ENCODE measurements at regions not wholly inside any gene's neighbourhood (a gene's known extent, or its start where the extent isn't known, plus 50 kb on each side); places are given as distances from the start of the nearest gene placed in this dataset.

DNA sequence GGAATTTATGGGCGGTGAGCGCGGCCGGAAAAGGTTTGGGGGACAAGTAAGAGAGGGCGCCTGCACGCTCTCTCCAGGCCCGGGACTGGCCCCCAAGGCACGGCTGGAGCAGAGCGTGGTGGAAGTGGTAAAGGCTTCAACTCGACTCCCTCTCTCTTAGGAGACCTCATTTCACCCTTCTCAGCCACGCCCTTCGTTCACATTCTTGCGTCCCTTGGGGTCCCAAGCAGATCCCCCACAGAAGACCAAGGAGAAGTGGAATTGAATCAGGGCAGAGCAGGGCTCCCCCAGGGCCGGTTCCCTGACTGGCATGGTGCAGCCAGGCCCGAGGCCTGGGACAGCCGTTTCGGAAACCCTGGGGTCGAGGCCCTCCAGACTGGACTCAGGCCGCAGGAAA is 75.4 kb upstream of the POLG start:
- Histone ChIP-seq H3K4me3 (replicated peaks; ENCODE audit: insufficient read depth, low read length) (no peak overlapping the region), H3K27me3 (ENCODE audit: insufficient read depth, poor library complexity, severe bottlenecking) (peaks cover 94% of the 10 kb centered on the region), H3K27ac (replicated peaks) (no peak overlapping the region)
- no peak for DNase-seq (ENCODE audit: low read depth in 1 of 2, low spot score in 1 of 2)
- TF ChIP-seq CTCF (IDR thresholded peaks at IDR 0.05; ENCODE audit: insufficient read depth, low read length) (no peak), GABPA (IDR thresholded peaks at IDR 0.05; ENCODE audit: low read depth) (no peak), REST (IDR thresholded peaks at IDR 0.05; ENCODE audit: insufficient replicate concordance, low read depth) (no peak), SPI1 (IDR thresholded peaks at IDR 0.05; ENCODE audit: borderline replicate concordance, low read depth) (no peak), POLR2AphosphoS5 (IDR thresholded peaks at IDR 0.05; ENCODE audit: low read depth) (no peak)

- Histone ChIP-seq H3K4me3 (replicated peaks; ENCODE audit: insufficient read depth, low read length) (no peak overlapping the region), H3K27me3 (ENCODE audit: insufficient read depth, poor library complexity, severe bottlenecking) (peaks cover 89% of the 10 kb centered on the region), H3K27ac (replicated peaks) (no peak overlapping the region)
- DNase-seq (ENCODE audit: low read depth in 1 of 2, low spot score in 1 of 2), result no peak
- TF ChIP-seq REST (IDR thresholded peaks at IDR 0.05; ENCODE audit: insufficient replicate concordance, low read depth), result no peak
- no peak for TF ChIP-seq CTCF (IDR thresholded peaks at IDR 0.05; ENCODE audit: insufficient read depth, low read length)
- no peak for TF ChIP-seq POLR2AphosphoS5 (IDR thresholded peaks at IDR 0.05; ENCODE audit: low read depth)
- TF ChIP-seq SPI1 (IDR thresholded peaks at IDR 0.05; ENCODE audit: borderline replicate concordance, low read depth), result no peak
- TF ChIP-seq GABPA (IDR thresholded peaks at IDR 0.05; ENCODE audit: low read depth), result no peak
These were observed 74.8 kb upstream of the POLG start for GRCh38 chr15:89409184-89410038.

GRCh38 chr15:89408372-89409183 is 74.0 kb upstream of the POLG start:
- Histone ChIP-seq H3K27me3 (ENCODE audit: insufficient read depth, poor library complexity, severe bottlenecking) (peaks cover 81% of the 10 kb centered on the region), H3K27ac (replicated peaks) (no peak overlapping the region), H3K4me3 (replicated peaks; ENCODE audit: insufficient read depth, low read length) (no peak overlapping the region)
- TF ChIP-seq GABPA (IDR thresholded peaks at IDR 0.05; ENCODE audit: low read depth) (no peak), POLR2AphosphoS5 (IDR thresholded peaks at IDR 0.05; ENCODE audit: low read depth) (no peak), SPI1 (IDR thresholded peaks at IDR 0.05; ENCODE audit: borderline replicate concordance, low read depth) (no peak), CTCF (IDR thresholded peaks at IDR 0.05; ENCODE audit: insufficient read depth, low read length) (no peak), REST (IDR thresholded peaks at IDR 0.05; ENCODE audit: insufficient replicate concordance, low read depth) (no peak)
- DNase-seq (ENCODE audit: low read depth in 1 of 2, low spot score in 1 of 2), result no peak

Measured in HL-60 (cell line).